Stimulated activated CD8-positive, alpha-beta memory T cell treated with anti-CD3 and anti-CD28 coated beads, Interleukin-15, amount 100 ng/mL, for 4 hours (primary cell): ENCODE measurements at regions not wholly inside any gene's neighbourhood (a gene's known extent, or its start where the extent isn't known, plus 50 kb on each side); places are given as distances from the start of the nearest gene placed in this dataset.

Experiments used
- DNase-seq, 2 donors: peaks; one replicate each; pipeline ENCODE4 v3.0.0-alpha.2; 2020; ENCODE audit warnings: low read depth in 2 of 2

DNA sequence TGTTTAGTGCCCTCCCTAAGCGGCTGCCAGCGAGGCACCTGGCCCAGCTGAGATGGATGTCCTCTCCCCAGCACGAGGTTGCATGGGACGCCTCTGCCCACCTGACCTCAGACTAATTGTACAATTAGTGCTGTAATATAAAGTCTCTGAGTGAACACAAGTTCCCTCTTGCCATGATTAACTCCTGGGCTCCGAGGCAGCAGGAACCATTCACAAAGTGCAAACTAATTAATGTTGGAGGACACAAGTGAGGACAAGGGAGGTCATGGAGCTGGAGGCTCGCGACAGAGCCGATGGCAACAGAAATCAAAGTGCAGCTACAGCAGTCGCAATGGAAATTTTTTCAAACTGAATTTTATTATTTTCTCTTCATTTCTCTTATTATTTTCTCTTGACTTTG is 156.6 kb upstream of the ADARB2 start:
- no peak for DNase-seq

DNA sequence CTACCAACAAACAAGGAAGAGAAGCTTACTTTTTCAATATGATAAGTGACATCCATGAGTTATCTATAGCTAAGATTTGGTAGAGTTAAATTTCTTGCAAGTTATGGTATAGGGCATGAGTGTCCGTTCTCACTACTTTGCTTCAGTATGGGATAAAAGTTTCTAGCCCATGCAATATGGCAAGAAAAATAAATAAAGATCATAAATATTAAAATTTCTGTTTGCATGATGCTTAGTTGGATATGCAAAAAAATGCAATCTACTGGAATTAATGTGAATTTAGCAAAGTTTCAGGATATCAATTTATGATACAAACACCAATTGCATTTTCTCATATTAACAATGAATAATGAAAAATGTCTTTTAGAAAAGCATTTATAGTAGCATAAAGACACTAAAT is 148.7 kb upstream of the ADARB2 start:
- no peak for DNase-seq

DNA sequence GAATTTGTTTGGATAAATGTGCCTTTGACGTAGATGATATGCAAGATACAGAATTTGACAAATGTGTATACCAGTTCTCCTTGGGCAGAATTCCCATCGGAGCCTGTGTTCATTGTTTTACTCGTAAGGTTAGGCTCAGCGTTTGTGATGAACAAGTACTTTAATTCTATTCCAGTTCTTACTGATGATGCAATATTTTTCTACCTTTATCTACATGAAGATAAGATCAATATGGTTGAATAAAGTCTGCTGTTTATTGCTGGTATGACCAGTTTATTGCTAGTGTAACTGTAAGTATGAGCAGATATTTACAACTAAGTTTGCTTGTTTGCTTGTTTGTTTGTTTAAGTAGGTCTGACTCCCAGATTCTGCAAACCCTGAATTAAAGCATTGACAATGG is 145.4 kb upstream of the ADARB2 start:
- no peak for DNase-seq

DNA sequence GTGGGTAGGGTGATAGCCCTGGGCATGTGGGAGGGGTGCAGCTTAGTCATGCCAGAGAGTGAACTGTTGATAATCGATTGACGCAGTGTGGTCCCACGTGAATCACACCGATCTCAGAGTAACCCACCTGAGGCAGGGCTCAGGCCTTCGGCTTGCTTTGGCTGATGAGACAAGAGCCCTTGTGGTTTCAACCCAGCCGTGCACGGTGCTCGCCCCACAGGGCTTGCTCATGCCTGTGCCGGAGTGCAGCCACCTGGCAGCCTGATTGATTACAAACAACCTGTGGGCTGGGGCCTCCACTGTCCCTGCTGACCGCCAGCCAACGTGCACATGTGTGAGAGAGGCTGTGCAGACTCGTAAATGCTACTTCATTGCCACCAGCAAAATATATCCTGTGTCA is 144.9 kb upstream of the ADARB2 start:
- DNase-seq, result no peak

DNA sequence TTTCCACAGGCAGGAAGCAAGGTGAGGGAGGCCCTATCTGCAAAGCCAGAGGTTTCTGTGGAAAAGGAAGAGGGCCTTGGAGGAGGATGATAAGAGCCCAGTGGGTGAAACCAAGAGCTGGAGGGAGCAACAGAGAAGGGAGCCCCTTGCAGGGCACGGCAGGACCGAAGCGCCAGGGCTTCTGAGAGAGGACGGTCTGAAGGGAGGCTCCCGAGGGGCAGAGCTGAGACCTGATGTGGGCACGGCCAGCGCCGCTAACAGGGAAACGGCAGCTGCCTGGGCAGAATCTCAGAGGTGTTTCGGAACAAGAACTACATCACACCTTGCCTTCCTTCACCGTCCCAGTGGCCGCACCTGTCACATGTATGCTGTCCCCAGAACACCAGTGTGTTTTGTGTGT is 144.3 kb upstream of the ADARB2 start:
- no peak for DNase-seq

DNA sequence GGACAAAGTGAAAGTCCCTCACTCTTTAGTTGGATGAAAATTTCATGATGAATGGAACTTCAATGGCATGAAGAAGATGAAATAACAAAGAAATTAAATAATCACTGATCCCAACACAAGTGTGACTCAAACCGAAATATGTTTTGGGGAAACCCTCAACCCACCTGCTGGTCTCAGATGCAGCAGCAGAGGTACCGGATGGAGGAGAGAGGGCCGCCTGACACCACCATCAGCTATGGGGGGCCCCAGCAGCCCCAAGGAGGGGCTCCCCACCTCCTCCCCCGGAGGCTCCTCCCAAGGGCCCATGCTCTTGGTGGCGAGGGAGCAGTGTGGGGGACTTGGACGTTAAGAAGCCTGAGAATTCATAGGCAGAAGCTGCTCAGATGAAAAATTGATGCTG is 137.2 kb upstream of the ADARB2 start:
- no peak for DNase-seq

DNA sequence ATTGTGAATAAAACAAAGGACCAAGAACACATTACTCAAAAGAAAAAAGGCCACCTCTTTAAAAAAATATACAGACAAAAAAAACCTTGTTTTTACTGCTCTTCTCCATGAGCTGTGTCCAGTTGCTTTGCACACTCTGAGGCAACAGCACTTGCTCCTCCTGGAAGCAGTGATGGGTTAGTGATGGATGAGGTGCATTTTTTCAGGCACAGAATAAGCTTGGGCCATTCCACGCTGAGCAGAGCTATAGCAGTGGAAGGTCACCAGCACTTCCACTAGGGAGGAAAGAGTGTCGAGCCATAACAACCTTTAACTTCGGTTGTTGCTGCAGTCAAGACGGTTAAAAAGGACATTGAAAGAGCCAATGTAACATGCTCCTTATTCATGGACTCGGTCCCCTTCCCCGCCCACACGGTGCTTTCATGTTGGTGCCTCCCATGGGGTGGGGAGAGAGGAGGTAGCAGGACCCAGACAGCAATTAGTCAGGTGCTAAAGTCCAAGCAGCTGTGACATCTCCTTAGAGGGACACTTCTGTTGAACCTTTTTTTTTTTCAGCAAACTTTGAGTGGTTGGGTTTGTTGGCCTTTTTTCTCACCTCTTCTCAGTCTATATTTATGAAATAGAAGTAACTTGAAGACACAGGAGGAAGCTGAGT is 136.5 kb upstream of the ADARB2 start:
- DNase-seq, result no peak

DNA sequence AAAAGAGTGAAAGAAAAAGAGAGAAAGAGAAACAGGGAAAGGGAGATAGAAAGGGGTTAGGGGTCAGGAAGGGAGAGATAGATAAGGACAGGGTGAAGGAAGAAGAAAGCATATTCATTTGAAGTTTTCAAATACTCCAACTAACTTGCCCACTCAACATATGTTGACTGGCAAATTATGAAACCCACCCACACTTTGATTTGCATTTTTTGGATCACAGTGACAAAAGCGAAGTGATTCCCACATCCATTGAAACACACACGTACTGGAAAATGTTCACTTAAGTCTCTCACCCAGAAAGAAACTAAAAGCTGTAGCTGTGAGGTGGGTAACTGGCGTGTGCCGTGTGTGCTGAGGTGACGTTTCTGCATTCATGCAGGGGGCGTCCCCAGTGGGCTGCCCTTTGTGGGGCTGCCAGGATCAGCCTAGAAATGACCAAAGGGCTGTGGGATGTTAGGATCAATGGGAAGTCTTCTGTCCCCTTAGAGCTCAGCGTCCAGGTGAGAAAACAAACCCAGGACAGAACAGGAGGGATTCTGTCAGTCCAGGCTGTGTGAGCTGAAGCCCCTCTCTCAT is 134.9 kb upstream of the ADARB2 start:
- DNase-seq, result no peak

DNA sequence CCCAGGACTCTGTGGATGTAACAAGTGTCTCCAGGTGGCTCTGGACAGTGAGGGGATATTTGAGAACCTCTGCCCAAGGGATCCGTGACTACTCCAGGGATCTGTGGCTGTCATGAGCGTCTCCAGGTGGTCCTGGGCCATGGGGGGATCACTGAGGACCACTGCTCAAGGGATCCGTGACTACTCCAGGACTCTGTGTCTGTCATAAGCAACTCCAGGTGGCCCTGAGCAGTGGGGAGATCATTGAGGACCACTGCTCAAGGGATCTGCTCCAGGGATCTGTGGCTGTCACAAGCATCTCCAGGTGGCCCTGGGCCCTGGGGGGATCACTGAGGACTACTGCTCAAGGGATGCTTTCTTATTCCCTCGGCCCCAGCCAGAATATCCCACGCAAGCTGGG is 133.2 kb upstream of the ADARB2 start:
- no peak for DNase-seq

DNA sequence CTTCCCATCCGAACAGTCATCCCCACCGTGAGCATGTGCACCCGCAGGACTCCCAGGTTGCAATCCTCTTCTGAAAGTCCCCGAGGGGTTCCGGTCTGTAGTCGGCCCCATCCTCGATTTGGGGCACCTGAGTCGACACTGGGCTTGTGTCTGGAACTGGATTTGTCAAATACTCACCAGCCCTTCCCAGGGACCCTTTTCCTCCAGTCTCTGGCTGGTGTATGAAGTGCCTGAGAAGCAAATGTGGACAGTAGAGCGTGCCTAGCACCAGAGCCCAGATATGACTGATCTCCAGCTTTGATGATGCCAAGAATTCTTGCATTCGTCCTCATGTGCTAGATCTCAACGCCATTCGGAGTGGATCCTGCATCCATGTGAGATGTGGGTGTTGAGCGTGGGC is 132.5 kb upstream of the ADARB2 start:
- DNase-seq, result no peak

DNA sequence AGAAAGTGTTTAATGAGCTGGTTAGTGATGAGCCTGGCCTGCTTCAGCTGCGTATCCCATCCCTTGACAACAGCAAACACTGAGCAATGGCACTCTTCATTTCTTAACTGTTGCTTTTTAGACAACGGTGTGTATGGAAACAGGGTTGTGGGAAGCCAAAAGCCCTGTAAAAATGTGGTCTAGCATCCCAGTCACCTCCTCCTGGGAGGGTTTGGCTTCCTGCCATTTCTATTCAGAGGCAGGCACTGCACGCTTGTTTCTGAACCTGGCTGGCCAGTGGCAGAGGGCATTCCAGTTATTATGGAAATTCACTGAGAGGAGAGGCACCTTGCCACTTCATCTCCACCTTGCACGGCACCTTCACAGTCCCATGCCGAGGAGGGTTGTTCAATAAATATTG is 123.0 kb upstream of the ADARB2 start:
- DNase-seq, result no peak

DNA sequence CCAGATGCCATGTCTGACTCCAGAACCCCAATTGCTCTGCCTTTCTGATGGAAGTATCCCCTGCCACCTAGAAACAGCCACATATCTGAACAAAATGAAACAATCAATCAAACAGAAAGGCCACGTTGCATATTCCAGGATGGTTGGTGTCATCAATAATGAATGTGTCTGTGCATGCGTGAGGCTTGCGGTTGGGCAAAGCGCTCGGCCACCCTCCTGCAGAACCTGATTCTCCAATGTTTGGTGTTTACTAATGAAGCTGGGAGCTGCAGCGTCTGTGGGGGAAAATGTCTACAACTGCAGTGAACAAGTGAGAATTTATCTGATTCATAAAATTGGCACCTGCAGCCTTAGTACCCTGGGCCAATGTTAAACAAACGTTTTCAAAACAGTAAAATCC is 121.2 kb upstream of the ADARB2 start:
- no peak for DNase-seq

DNA sequence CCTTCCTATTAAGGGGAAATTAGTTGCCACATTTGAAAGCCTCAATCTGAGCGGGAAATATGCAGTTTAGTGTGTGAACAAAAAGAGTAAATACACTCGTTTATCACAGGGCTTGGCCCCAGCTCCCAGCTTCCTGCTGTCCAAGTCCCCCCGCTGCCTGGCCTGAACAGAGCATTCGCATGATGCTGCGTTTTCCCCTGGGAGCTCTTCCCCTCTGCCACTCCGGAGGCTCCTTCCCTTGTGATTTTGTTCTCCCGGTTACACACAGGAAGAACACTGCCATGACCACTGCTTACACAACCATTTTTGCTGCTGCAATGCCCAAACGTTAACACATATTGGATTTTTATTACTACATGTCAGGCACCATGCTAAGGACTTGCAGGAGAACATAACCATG is 120.7 kb upstream of the ADARB2 start:
- no peak for DNase-seq

DNA sequence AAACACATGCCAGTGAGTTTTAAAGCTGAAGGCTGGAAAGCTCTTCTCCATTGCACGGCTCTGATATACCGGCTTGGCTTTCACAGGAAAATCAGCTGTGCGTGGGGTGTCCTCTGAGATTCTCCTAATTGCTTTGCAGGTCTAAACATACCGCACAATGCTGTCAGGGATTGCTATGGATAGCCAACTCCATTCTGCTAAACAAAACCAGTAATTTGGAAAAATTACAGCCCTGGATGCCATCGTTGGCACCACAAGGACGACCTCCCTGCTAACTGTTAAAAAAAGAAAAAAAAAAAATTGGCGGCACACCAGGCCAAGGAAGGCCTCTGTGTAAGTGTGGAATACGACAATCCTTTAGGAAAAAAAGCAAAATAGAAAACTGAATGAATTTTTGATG is 118.6 kb upstream of the ADARB2 start:
- DNase-seq, result no peak

DNA sequence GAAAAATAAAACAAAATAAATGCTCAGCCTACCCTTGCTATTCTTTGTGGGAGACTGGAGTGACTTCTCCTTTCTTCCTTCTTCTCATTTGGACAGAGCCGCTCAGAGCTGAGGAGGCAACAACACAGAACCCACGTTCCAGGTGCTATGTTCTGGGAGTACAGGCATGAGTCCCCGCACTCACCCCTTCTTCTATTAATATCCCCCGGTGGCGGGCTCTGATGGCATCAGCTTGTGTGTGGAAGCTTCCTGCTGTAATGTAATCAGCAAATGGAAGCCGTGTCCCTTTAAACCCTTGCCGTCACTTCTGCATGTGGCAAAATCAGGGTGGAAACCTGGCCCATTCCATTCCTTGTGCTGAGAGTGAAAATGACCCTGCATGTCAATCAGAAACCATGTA is 116.9 kb upstream of the ADARB2 start:
- DNase-seq, result no peak

DNA sequence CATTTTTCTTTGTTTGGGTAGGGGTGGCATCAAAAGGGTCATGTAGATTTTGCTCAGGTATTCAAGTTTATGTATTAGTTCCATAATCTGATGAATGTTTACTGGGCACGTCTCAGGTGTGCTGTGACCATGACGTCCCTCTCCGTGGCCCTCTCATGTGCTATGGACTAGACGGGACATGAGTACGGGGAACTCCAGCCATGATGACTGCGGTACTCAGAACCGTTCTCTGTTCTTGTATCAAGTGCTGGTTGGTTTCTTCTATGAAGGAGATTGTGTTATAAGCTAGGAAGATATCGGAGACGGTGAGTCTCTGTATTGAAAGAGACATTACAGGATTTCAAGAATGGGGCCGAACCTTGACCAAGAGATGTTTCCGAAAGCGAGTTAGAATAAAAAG is 116.5 kb upstream of the ADARB2 start:
- no peak for DNase-seq

DNA sequence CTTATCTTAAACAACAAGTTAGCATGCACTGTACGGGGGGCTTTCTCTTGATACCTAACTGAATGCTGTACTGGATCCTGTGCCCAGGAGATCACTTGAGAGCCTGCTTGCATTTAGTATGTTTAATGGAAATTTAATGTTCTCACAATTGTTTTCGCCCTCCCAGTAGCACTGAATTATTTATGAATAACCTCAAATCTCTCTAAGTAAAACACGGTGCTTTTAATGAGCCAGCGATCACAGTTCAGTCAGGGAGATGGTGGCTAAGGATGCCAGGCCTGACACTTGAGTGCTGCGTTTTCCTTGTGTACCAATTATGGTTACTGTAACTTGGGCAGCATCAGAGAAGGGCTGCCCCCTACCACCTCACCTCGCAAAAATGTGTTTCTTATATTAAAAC is 115.5 kb upstream of the ADARB2 start:
- DNase-seq, result no peak

DNA sequence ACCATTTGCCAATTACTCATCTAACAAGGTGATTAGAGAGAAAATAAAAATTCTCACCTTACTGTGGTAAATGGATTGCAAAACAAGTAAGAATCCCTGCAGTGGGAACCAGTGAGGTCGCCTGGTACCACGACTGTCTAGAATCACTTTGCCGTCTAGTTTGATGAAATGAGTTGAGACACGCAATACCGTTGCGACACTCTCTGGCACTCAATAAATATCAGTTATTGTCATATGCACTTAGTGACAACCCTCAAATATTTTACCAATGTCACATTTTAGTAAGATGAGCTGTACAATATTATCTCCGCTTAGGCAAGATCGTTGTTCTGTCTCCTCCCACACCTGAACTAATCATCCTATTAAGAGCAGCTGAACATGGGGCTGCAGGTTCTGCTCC is 114.4 kb upstream of the ADARB2 start:
- DNase-seq, result no peak

DNA sequence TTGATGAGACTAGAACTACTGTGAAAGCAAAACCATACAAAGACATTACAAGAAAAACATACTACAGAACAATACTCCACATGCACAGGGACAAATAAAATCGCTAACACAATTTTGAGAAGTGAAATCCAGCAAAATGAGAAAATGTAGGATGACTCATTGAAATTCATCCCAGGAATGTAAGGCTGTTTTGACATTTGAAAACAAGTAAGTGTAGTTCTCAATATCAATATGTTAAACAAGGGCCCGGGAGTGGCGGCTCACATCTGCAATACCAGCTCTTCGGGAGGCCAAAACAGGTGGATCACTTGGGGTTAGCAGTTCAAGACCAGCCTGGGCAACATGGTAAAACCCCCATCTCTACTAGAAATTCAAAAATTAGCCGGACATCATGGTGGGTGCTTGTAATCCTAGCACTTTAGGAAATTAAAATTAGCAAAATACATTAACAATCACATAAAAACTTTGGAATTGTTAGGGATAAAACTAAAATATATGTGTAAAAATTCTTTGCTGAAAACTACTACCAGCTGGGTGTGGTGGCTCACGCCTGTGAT is 113.7 kb upstream of the ADARB2 start:
- DNase-seq, result no peak

DNA sequence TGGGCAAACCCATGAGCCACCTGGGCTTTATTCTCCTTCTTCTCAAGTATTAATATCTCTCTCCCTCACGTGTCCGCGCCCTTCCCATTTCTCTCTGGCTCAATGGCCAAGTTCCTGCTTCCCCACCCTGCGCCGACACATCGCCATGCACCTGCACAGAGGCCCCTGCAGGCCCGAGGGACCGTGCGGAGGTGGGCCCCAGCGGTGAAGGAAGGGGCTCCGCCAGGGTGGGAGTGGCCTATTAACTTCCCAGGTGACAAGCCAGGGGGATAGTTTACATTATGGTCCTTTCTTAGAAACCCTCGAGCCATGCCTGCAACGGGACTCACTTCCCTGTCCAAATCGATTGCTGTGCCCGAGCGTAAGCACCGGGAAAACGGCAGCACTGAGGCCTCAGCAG is 110.0 kb upstream of the ADARB2 start:
- DNase-seq, result no peak

DNA sequence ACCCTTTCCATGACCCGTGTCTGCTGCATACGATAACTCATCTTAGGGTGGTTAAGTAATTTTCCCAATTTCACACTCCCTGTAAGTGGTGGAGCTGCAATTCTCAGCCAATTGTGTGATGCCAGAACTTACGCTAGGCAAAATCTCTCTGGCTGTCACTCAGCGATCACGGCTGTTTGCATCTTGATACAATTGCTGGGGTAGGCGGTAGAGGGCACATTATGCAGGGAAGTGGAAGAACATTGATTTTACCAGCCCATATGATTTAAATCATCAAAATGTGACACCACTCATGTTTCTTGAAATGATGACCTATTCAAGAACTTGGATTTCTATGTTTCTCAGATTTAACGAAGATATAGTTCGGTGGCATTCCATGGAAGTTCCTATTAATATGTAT is 108.7 kb upstream of the ADARB2 start:
- DNase-seq, result no peak

DNA sequence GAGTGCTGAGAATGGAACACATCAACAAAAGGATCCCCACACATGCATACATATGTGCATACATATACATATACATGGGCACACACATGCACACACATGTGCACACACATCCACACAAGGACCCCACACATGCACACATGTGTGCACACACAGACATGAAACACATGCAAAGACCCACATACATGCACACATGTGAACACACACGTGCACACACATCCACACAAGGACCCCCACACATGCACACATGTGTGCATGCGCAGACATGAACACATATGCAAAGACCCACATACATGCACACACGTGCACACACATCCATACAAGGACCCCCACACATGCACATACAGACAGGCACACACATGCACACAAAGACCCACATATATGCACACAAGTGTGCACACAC is 104.4 kb upstream of the ADARB2 start:
- DNase-seq, result no peak

DNA sequence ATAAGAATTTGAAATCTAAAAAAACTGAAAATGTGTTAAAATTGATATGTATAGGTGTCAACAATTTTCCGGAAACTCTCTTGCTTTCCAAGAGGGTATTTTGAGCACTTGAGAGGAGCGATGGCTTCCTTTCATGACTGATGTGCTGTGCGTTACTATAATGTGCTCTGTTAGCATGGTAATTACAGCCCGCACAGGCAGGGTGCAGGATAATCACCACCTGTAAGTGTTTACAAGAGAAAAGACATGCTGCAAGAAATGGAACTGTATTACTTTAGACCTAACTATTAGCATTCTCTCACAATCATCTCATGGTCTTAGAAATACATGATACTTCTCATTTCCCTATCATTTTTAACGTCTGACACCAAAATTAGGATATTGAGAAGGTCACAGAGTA is 92.4 kb upstream of the ADARB2 start:
- DNase-seq, result no peak

DNA sequence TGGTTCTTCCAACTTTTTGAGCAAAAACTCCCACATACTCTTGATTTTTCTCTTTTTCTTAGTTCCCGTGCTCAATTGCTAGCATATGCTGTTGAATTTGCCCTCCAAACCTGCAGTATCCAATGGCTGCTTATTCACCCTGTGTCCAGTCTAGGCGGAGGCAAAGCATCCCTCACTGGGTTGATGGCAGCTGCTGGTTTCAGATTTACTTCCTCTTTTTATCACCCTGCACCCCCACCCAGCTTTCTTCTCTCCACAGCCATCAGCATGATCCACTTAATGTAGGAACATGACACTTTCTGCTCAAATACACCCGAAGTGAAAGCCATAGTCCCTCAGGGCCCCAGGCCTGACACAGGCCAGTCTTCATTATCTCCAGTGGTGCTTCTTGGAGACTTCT is 87.6 kb upstream of the ADARB2 start:
- no peak for DNase-seq
